BLaER1 treated with 17β-estradiol and CSF1 and Interleukin-3, amounts not matched to agents 10 nM and 100 nM (cell line): ENCODE measurements at regions not wholly inside any gene's neighbourhood (a gene's known extent, or its start where the extent isn't known, plus 50 kb on each side); places are given as distances from the start of the nearest gene placed in this dataset.

ENCODE experiments used
- H3K27ac ChIP-seq, 11 experiments: shearing (Covaris generic); formaldehyde crosslinking; 2 replicates each; pipeline ENCODE4 v1.8.1; 2022
- H3K27me3 ChIP-seq, 11 experiments: shearing (Covaris generic); formaldehyde crosslinking; 2 replicates each; pipeline ENCODE4 v1.8.1; 2022
- H3K36me3 ChIP-seq, 11 experiments: shearing (Covaris generic); formaldehyde crosslinking; 2 replicates each; pipeline ENCODE4 v1.8.1; 2022
- H3K4me1 ChIP-seq, 10 experiments: shearing (Covaris generic); formaldehyde crosslinking; 2 replicates each; pipeline ENCODE4 v1.8.1; 2022
- H3K4me2 ChIP-seq, 11 experiments: shearing (Covaris generic); formaldehyde crosslinking; 2 replicates each; pipeline ENCODE4 v1.8.1; 2022
- H3K4me3 ChIP-seq, 10 experiments: shearing (Covaris generic); formaldehyde crosslinking; 2 replicates each; pipeline ENCODE4 v1.8.1; 2022
- H3K9ac ChIP-seq, 11 experiments: shearing (Covaris generic); formaldehyde crosslinking; 2 replicates each; pipeline ENCODE4 v1.8.1; 2022
- H3K9me3 ChIP-seq, 11 experiments: shearing (Covaris generic); formaldehyde crosslinking; replicated peaks in 1 of 11; 2 replicates each; pipeline ENCODE4 v1.8.1; 2022
- H4K20me1 ChIP-seq, 11 experiments: shearing (Covaris generic); formaldehyde crosslinking; 2 replicates each; pipeline ENCODE4 v1.8.1; 2022
- Cebpa-rat ChIP-seq, 11 experiments: shearing (Covaris generic); IDR thresholded peaks; 2 replicates each; pipeline ENCODE4 v1.8.1; 2022

GRCh38 chr2:215671691-215672090 is 235.8 kb upstream of the FN1 start:
- H3K4me2 ChIP-seq, result peak overlapping the region in 2 of 11 experiments; percentile 9 to 14; a peak in 2 of 22 replicates
- peaks cover 0 to 54% (median 14%) of the 10 kb centered on the region in 10 experiments; a peak in 13 of 20 replicates for H3K4me1 ChIP-seq
- no peaks in the 10 kb centered on the region for H3K27me3 ChIP-seq
- H3K36me3 ChIP-seq, result no peaks in the 10 kb centered on the region; a peak in 1 of 22 replicates
- no peak overlapping the region for H3K9ac ChIP-seq
- no peak overlapping the region for H3K4me3 ChIP-seq
- H3K27ac ChIP-seq, result peak overlapping the region in 1 of 11 experiments; percentile 35; a peak in 1 of 22 replicates
- TF ChIP-seq Cebpa-rat (IDR thresholded peaks at IDR 0.05), result no peak
- no peaks in the 10 kb centered on the region for H4K20me1 ChIP-seq
- H3K9me3 ChIP-seq, result peaks cover 0 to 62% (median 7%) of the 10 kb centered on the region in 11 experiments; a peak in 10 of 22 replicates

- peak overlapping the region in 2 of 11 experiments; percentile 35 to 43; a peak in 2 of 22 replicates for H3K27ac ChIP-seq
- peaks cover 0 to 59% (median 7%) of the 10 kb centered on the region in 11 experiments; a peak in 10 of 22 replicates for H3K9me3 ChIP-seq
- TF ChIP-seq Cebpa-rat (IDR thresholded peaks at IDR 0.05), result no peak
- no peak overlapping the region for H3K4me3 ChIP-seq
- no peaks in the 10 kb centered on the region for H3K27me3 ChIP-seq
- H3K9ac ChIP-seq, result no peak overlapping the region
- H3K4me2 ChIP-seq, result peak overlapping the region in 3 of 11 experiments; percentile 9 to 34 (median 14); a peak in 3 of 22 replicates
- H3K36me3 ChIP-seq, result no peaks in the 10 kb centered on the region; a peak in 1 of 22 replicates
- H4K20me1 ChIP-seq, result no peaks in the 10 kb centered on the region
- H3K4me1 ChIP-seq, result peaks cover 0 to 54% (median 12%) of the 10 kb centered on the region in 10 experiments; a peak in 14 of 20 replicates
Measured at GRCh38 chr2:215671244-215671643, 235.4 kb upstream of the FN1 start.

GRCh38 chr2:215670396-215670795 is 234.5 kb upstream of the FN1 start:
- Histone ChIP-seq H3K9me3 (peaks cover 0 to 67% (median 7%) of the 10 kb centered on the region in 11 experiments; a peak in 10 of 22 replicates), H3K4me1 (peaks cover under 1 to 54% (median 19%) of the 10 kb centered on the region in 10 experiments; a peak in 17 of 20 replicates), H3K27me3 (no peaks in the 10 kb centered on the region), H3K36me3 (no peaks in the 10 kb centered on the region; a peak in 1 of 22 replicates), H3K4me3 (no peak overlapping the region), H3K27ac (peak overlapping the region in 2 of 11 experiments; percentile 35 to 43; a peak in 2 of 22 replicates), H3K4me2 (peak overlapping the region in 3 of 11 experiments; percentile 9 to 34 (median 14); a peak in 3 of 22 replicates), H3K9ac (no peak overlapping the region), H4K20me1 (no peaks in the 10 kb centered on the region)
- no peak for TF ChIP-seq Cebpa-rat (IDR thresholded peaks at IDR 0.05)

GRCh38 chr2:215668378-215668775 is 232.5 kb upstream of the FN1 start:
- H3K9ac ChIP-seq, result no peak overlapping the region
- no peaks in the 10 kb centered on the region for H3K27me3 ChIP-seq
- H3K4me3 ChIP-seq, result no peak overlapping the region
- peak overlapping the region in 3 of 11 experiments; percentile 6 to 36 (median 15); a peak in 5 of 22 replicates for H3K27ac ChIP-seq
- no peaks in the 10 kb centered on the region; a peak in 1 of 22 replicates for H3K36me3 ChIP-seq
- no peak overlapping the region for H3K4me2 ChIP-seq
- H3K9me3 ChIP-seq, result peaks cover 0 to 56% (median 6%) of the 10 kb centered on the region in 11 experiments; a peak in 10 of 22 replicates
- H4K20me1 ChIP-seq, result no peaks in the 10 kb centered on the region
- H3K4me1 ChIP-seq, result peaks cover 13 to 68% (median 37%) of the 10 kb centered on the region in 10 experiments; a peak in 19 of 20 replicates
- no peak for TF ChIP-seq Cebpa-rat (IDR thresholded peaks at IDR 0.05)

- Histone ChIP-seq H4K20me1 (no peaks in the 10 kb centered on the region), H3K4me2 (no peak overlapping the region), H3K9ac (no peak overlapping the region), H3K9me3 (peaks cover 0 to 50% (median 5%) of the 10 kb centered on the region in 11 experiments; a peak in 9 of 22 replicates), H3K27ac (peak overlapping the region in 5 of 11 experiments; percentile 7 to 92 (median 15); a peak in 8 of 22 replicates), H3K36me3 (no peaks in the 10 kb centered on the region; a peak in 1 of 22 replicates), H3K4me1 (peaks cover 13 to 74% (median 40%) of the 10 kb centered on the region in 10 experiments; a peak in 19 of 20 replicates), H3K27me3 (no peaks in the 10 kb centered on the region), H3K4me3 (no peak overlapping the region)
- TF ChIP-seq Cebpa-rat (IDR thresholded peaks at IDR 0.05), result no peak
Measured at GRCh38 chr2:215667585-215668377, 231.9 kb upstream of the FN1 start.

GRCh38 chr2:215664847-215665525 is 229.1 kb upstream of the FN1 start:
- H4K20me1 ChIP-seq, result no peaks in the 10 kb centered on the region
- H3K9me3 ChIP-seq, result peaks cover 0 to 25% (median 0%) of the 10 kb centered on the region in 11 experiments; a peak in 4 of 22 replicates
- no peak overlapping the region for H3K4me3 ChIP-seq
- H3K36me3 ChIP-seq, result no peaks in the 10 kb centered on the region
- peak overlapping the region in 10 of 11 experiments; percentile 9 to 69 (median 56); a peak in 17 of 22 replicates for H3K9ac ChIP-seq
- peak overlapping the region; percentile 2 to 70 (median 57); a peak in 19 of 22 replicates for H3K4me2 ChIP-seq
- TF ChIP-seq Cebpa-rat (IDR thresholded peaks at IDR 0.05), result peak in 8 of 11 experiments; percentile 58 to 82 (median 74); a peak in 14 of 22 replicates
- peak overlapping the region; percentile 45 to 93 (median 86); a peak in 21 of 22 replicates for H3K27ac ChIP-seq
- H3K4me1 ChIP-seq, result peaks cover 13 to 83% (median 54%) of the 10 kb centered on the region in 10 experiments; a peak in 19 of 20 replicates
- no peaks in the 10 kb centered on the region for H3K27me3 ChIP-seq

- no peak overlapping the region; a peak in 1 of 22 replicates for H3K9ac ChIP-seq
- TF ChIP-seq Cebpa-rat (IDR thresholded peaks at IDR 0.05), result no peak
- H3K4me2 ChIP-seq, result peak overlapping the region in 6 of 11 experiments; percentile 0 to 62 (median 24); a peak in 6 of 22 replicates
- peak overlapping the region in 9 of 11 experiments; percentile 77 to 93 (median 88); a peak in 17 of 22 replicates for H3K27ac ChIP-seq
- H3K4me1 ChIP-seq, result peaks cover 13 to 79% (median 56%) of the 10 kb centered on the region in 10 experiments; a peak in 19 of 20 replicates
- no peaks in the 10 kb centered on the region for H3K27me3 ChIP-seq
- no peaks in the 10 kb centered on the region for H4K20me1 ChIP-seq
- H3K36me3 ChIP-seq, result no peaks in the 10 kb centered on the region
- H3K9me3 ChIP-seq, result peaks cover 0 to 33% (median 0%) of the 10 kb centered on the region in 11 experiments; a peak in 6 of 22 replicates
- no peak overlapping the region for H3K4me3 ChIP-seq
Measured at GRCh38 chr2:215662715-215663114, 226.8 kb upstream of the FN1 start.

- TF ChIP-seq Cebpa-rat (IDR thresholded peaks at IDR 0.05), result peak in 1 of 11 experiments; percentile 7; a peak in 3 of 22 replicates
- H3K4me1 ChIP-seq, result peaks cover 13 to 64% (median 47%) of the 10 kb centered on the region in 10 experiments; a peak in 19 of 20 replicates
- H3K9me3 ChIP-seq, result peaks cover 0 to 16% (median 0%) of the 10 kb centered on the region in 11 experiments; a peak in 6 of 22 replicates
- H3K4me3 ChIP-seq, result no peak overlapping the region
- H3K27ac ChIP-seq, result peak overlapping the region in 9 of 11 experiments; percentile 26 to 93 (median 82); a peak in 17 of 22 replicates
- no peaks in the 10 kb centered on the region for H4K20me1 ChIP-seq
- no peaks in the 10 kb centered on the region for H3K36me3 ChIP-seq
- no peaks in the 10 kb centered on the region for H3K27me3 ChIP-seq
- H3K4me2 ChIP-seq, result peak overlapping the region; percentile 3 to 74 (median 53); a peak in 19 of 22 replicates
- H3K9ac ChIP-seq, result peak overlapping the region in 5 of 11 experiments; percentile 15 to 51 (median 27); a peak in 7 of 22 replicates
Measured at GRCh38 chr2:215660687-215661086, 224.8 kb upstream of the FN1 start.
